H1 (cell line): ENCODE measurements at regions not wholly inside any gene's neighbourhood (a gene's known extent, or its start where the extent isn't known, plus 50 kb on each side); places are given as distances from the start of the nearest gene placed in this dataset.

Experiments
- CTCF ChIA-PET: fragments of 300-600 bp; sonication (Branson Sonifier 250); formaldehyde crosslinking; loops from one replicate; lab custom pipeline; 2021; ENCODE audit not compliant: partially characterized antibody; lab: Charles Lee
- POLR2A ChIA-PET: fragments of 300-600 bp; sonication (Branson Sonifier 250); formaldehyde crosslinking; loops from one replicate; lab custom pipeline; 2021; ENCODE audit warnings: inconsistent platforms; ENCODE audit not compliant: partially characterized antibody; lab: Charles Lee
- DNase-seq, 2 experiments: peaks; one replicate each; pipeline versions ENCODE4 v3.0.0 to v3.0.0-alpha.2; 2010 to 2022; ENCODE audit warnings: low spot score in 2 of 2, low read depth in 1 of 2, mixed read lengths in 1 of 2
- FAIRE-seq: peaks from 2 replicates; lab custom pipeline; 2011; peaks lifted over from hg19 to GRCh38; lab: Jason Lieb, UNC
- H2AFZ ChIP-seq: 2 replicates; pipeline ENCODE4 v1.8.1; 2012; ENCODE audit warnings: low read length, inconsistent platforms
- H2AK5ac ChIP-seq: 2 replicates; pipeline ENCODE4 v1.6.1; 2013; ENCODE audit warnings: low read depth, low read length
- H2BK120ac ChIP-seq: replicated peaks from 2 replicates; pipeline ENCODE3; 2013; ENCODE audit warnings: low read depth, low read length, inconsistent platforms
- H2BK12ac ChIP-seq: 2 replicates; pipeline ENCODE4 v1.6.1; 2013; ENCODE audit warnings: low read depth, low read length
- H2BK15ac ChIP-seq: 2 replicates; pipeline ENCODE4 v1.6.1; 2013; ENCODE audit warnings: low read length
- H2BK20ac ChIP-seq: 2 replicates; pipeline ENCODE4 v1.6.1; 2013; ENCODE audit warnings: low read length
- H2BK5ac ChIP-seq: 2 replicates; pipeline ENCODE4 v1.6.1; 2013; ENCODE audit warnings: low read depth, low read length
- H3K14ac ChIP-seq: 2 replicates; pipeline ENCODE4 v1.6.1; 2013; ENCODE audit warnings: inconsistent platforms; ENCODE audit not compliant: insufficient read length
- H3K18ac ChIP-seq: 2 replicates; pipeline ENCODE4 v1.6.1; 2013; ENCODE audit warnings: low read length; ENCODE audit errors: extremely low read depth
- H3K23ac ChIP-seq: 2 replicates; pipeline ENCODE4 v1.6.1; 2013; ENCODE audit warnings: inconsistent platforms; ENCODE audit not compliant: insufficient read length
- H3K23me2 ChIP-seq: 2 replicates; pipeline ENCODE4 v1.6.1; 2013; ENCODE audit warnings: low read depth, low read length
- H3K27ac ChIP-seq: 2 replicates; pipeline ENCODE4 v1.6.1; 2011; ENCODE audit warnings: low read depth, low read length, inconsistent platforms
- H3K27me3 ChIP-seq, 4 experiments: replicated peaks in 1 of 4; 1 replicate in 1 of 4; 2 replicates in 3 of 4; pipeline versions ENCODE4 v1.6.1 to v1.8.1; 2011 to 2013; ENCODE audit warnings: low read length in 3 of 4, mild to moderate bottlenecking in 3 of 4, inconsistent platforms in 2 of 4, mixed read lengths in 2 of 4, moderate library complexity in 1 of 4; ENCODE audit not compliant: control insufficient read depth in 3 of 4, insufficient read depth in 3 of 4; ENCODE audit errors: extremely low read depth in 1 of 4
- H3K36me3 ChIP-seq, 4 experiments: 2 replicates each; pipeline versions ENCODE4 v1.6.1 to v1.8.1; 2011 to 2013; ENCODE audit warnings: mild to moderate bottlenecking in 4 of 4, low read length in 3 of 4, moderate library complexity in 2 of 4, control low read depth in 1 of 4, inconsistent platforms in 1 of 4; ENCODE audit not compliant: insufficient read depth in 4 of 4, control insufficient read depth in 2 of 4
- H3K4ac ChIP-seq: replicated peaks from 2 replicates; pipeline ENCODE3; 2013; ENCODE audit warnings: low read length, low read depth, mixed read lengths, inconsistent platforms; ENCODE audit not compliant: insufficient read length
- H3K4me1 ChIP-seq, 4 experiments: replicated peaks in 1 of 4; 1 replicate in 1 of 4; 2 replicates in 3 of 4; pipeline versions ENCODE4 v1.6.1 to v1.8.1; 2011 to 2013; ENCODE audit warnings: low read length in 3 of 4, inconsistent platforms in 2 of 4, mixed read lengths in 1 of 4; ENCODE audit not compliant: insufficient read depth in 4 of 4, control insufficient read depth in 3 of 4
- H3K4me2 ChIP-seq, 2 experiments: 2 replicates each; pipeline versions ENCODE4 v1.6.1 to v1.8.1; 2011 to 2013; ENCODE audit warnings: low read depth in 2 of 2, low read length in 2 of 2, control low read depth in 1 of 2, inconsistent platforms in 1 of 2, mild to moderate bottlenecking in 1 of 2; ENCODE audit not compliant: insufficient read depth in 1 of 2
- H3K4me3 ChIP-seq, 4 experiments: fragments of 200-600, 300-600 bp in 1 of 4; sonication (generic), shearing (Covaris generic), sonication (Bioruptor Twin) in 1 of 4; 2 replicates each; pipeline versions ENCODE4 v1.5.1 to v1.8.1; 2011 to 2016; ENCODE audit warnings: low read length in 4 of 4, low read depth in 3 of 4, control low read depth in 2 of 4, inconsistent platforms in 2 of 4, mild to moderate bottlenecking in 2 of 4, mixed read lengths in 1 of 4, moderate library complexity in 1 of 4; ENCODE audit not compliant: insufficient read depth in 2 of 4; ENCODE audit errors: extremely low read depth in 1 of 4
- H3K56ac ChIP-seq: replicated peaks from 2 replicates; pipeline ENCODE3; 2013; ENCODE audit warnings: low read depth, mild to moderate bottlenecking, mixed read lengths, low read length, inconsistent platforms; ENCODE audit not compliant: insufficient read length
- H3K79me1 ChIP-seq: 2 replicates; pipeline ENCODE4 v1.6.1; 2013; ENCODE audit warnings: low read depth, low read length, control low read depth
- H3K79me2 ChIP-seq, 2 experiments: 2 replicates each; pipeline versions ENCODE4 v1.6.1 to v1.8.1; 2012 to 2013; ENCODE audit warnings: low read length in 2 of 2, mild to moderate bottlenecking in 2 of 2, inconsistent platforms in 1 of 2; ENCODE audit not compliant: insufficient read depth in 2 of 2, control insufficient read depth in 1 of 2
- H3K9ac ChIP-seq, 4 experiments: replicated peaks in 1 of 4; 1 replicate in 1 of 4; 2 replicates in 3 of 4; pipeline versions ENCODE4 v1.6.1 to v1.8.1; 2011 to 2013; ENCODE audit warnings: low read depth in 3 of 4, low read length in 3 of 4, control low read depth in 2 of 4, mild to moderate bottlenecking in 2 of 4, moderate library complexity in 2 of 4, inconsistent platforms in 1 of 4; ENCODE audit errors: extremely low read depth in 1 of 4
- H3K9me3 ChIP-seq, 2 experiments: 2 replicates each; pipeline versions ENCODE4 v1.6.1 to v1.8.1; 2012 to 2013; ENCODE audit warnings: mild to moderate bottlenecking in 2 of 2, moderate library complexity in 2 of 2, control low read depth in 1 of 2, inconsistent platforms in 1 of 2, low read depth in 1 of 2, low read length in 1 of 2, mixed read lengths in 1 of 2; ENCODE audit not compliant: insufficient read depth in 2 of 2
- H4K20me1 ChIP-seq, 2 experiments: replicated peaks in 1 of 2; 2 replicates each; pipeline versions ENCODE3 to v1.8.1; 2011 to 2013; ENCODE audit warnings: inconsistent platforms in 2 of 2, low read length in 2 of 2, mild to moderate bottlenecking in 1 of 2; ENCODE audit not compliant: insufficient read depth in 2 of 2, control insufficient read depth in 1 of 2
- H4K5ac ChIP-seq: 2 replicates; pipeline ENCODE4 v1.6.1; 2013; ENCODE audit warnings: low read length, low read depth, mixed read lengths, inconsistent platforms; ENCODE audit not compliant: insufficient read length
- H4K8ac ChIP-seq: 2 replicates; pipeline ENCODE4 v1.8.0; 2013; ENCODE audit warnings: mild to moderate bottlenecking, moderate library complexity, low read length, inconsistent platforms; ENCODE audit not compliant: insufficient read depth; ENCODE audit errors: extremely low read depth
- H4K91ac ChIP-seq: replicated peaks from 2 replicates; pipeline ENCODE3; 2013; ENCODE audit warnings: low read length, mixed read lengths, inconsistent platforms; ENCODE audit not compliant: insufficient read length
- BRCA1 ChIP-seq: IDR thresholded peaks from 2 replicates; pipeline ENCODE4 v1.6.1; 2012; ENCODE audit warnings: low read depth, low read length, improper control_type of control experiment
- GABPA ChIP-seq: IDR thresholded peaks from 2 replicates; pipeline ENCODE4 v1.6.1; 2011; ENCODE audit warnings: mild to moderate bottlenecking, low read length, moderate library complexity, borderline replicate concordance; ENCODE audit not compliant: insufficient read depth
- GTF2F1 ChIP-seq: IDR thresholded peaks from 2 replicates; pipeline ENCODE4 v1.6.1; 2012; ENCODE audit warnings: low read depth, low read length, improper control_type of control experiment, borderline replicate concordance
- KDM1A ChIP-seq: fragments of 200-600, 300-600 bp; sonication (generic); IDR thresholded peaks from 2 replicates; pipeline ENCODE4 v1.7.1; 2016; ENCODE audit warnings: mild to moderate bottlenecking, low read length, borderline replicate concordance
- KDM4A ChIP-seq: IDR thresholded peaks from one replicate; pipeline ENCODE4 v1.7.1; 2012; ENCODE audit warnings: low read depth, mild to moderate bottlenecking, moderate library complexity, low read length, inconsistent platforms; ENCODE audit not compliant: severe bottlenecking
- NANOG ChIP-seq: IDR thresholded peaks from 2 replicates; pipeline ENCODE4 v1.6.1; 2011; ENCODE audit warnings: low read length, low read depth, mild to moderate bottlenecking, inconsistent platforms; ENCODE audit not compliant: insufficient read depth, poor library complexity, severe bottlenecking
- POLR2AphosphoS5 ChIP-seq: IDR thresholded peaks from 2 replicates; pipeline ENCODE4 v1.6.1; 2011; ENCODE audit warnings: low read depth, low read length
- SIN3A ChIP-seq, 2 experiments: IDR thresholded peaks in 1 of 2; conservative IDR thresholded peaks in 1 of 2; 2 replicates each; pipeline ENCODE4 v1.6.1; 2011 to 2012; ENCODE audit warnings: low read length in 2 of 2, improper control_type of control experiment in 1 of 2, low read depth in 1 of 2, mild to moderate bottlenecking in 1 of 2
- SIRT6 ChIP-seq: IDR thresholded peaks from one replicate; pipeline ENCODE4 v1.7.1; 2012; ENCODE audit warnings: low read length, inconsistent platforms
- SIX5 ChIP-seq: IDR thresholded peaks from 2 replicates; pipeline ENCODE4 v1.6.1; 2011; ENCODE audit warnings: mild to moderate bottlenecking, low read depth, low read length
- SP2 ChIP-seq: IDR thresholded peaks from 2 replicates; pipeline ENCODE4 v1.6.1; 2012; ENCODE audit warnings: mild to moderate bottlenecking, low read length, inconsistent platforms
- TBP ChIP-seq: IDR thresholded peaks from 2 replicates; pipeline ENCODE4 v1.6.1; 2011; ENCODE audit warnings: low read depth, low read length, improper control_type of control experiment
- YY1 ChIP-seq: IDR thresholded peaks from 2 replicates; pipeline ENCODE4 v1.6.1; 2011; ENCODE audit warnings: low read depth, mild to moderate bottlenecking, low read length
- WGBS, 2 experiments: shearing (Covaris generic) in 1 of 2; methylation state at CpG; one replicate each; pipeline versions ENCODE4 v1.1.6 to v1.1.7; 2013 to 2015; ENCODE audit warnings: low lambda C conversion rate in 2 of 2, mixed read lengths in 2 of 2, inconsistent platforms in 1 of 2, low coverage in 1 of 2, missing lambda C conversion rate in 1 of 2; ENCODE audit not compliant: insufficient replicate concordance in 2 of 2, insufficient coverage in 1 of 2, insufficient read length in 1 of 2; ENCODE audit errors: extremely low coverage in 1 of 2, missing lambda C conversion rate in 1 of 2; 5-methylcytosine and 5-hydroxymethylcytosine counted together

DNA sequence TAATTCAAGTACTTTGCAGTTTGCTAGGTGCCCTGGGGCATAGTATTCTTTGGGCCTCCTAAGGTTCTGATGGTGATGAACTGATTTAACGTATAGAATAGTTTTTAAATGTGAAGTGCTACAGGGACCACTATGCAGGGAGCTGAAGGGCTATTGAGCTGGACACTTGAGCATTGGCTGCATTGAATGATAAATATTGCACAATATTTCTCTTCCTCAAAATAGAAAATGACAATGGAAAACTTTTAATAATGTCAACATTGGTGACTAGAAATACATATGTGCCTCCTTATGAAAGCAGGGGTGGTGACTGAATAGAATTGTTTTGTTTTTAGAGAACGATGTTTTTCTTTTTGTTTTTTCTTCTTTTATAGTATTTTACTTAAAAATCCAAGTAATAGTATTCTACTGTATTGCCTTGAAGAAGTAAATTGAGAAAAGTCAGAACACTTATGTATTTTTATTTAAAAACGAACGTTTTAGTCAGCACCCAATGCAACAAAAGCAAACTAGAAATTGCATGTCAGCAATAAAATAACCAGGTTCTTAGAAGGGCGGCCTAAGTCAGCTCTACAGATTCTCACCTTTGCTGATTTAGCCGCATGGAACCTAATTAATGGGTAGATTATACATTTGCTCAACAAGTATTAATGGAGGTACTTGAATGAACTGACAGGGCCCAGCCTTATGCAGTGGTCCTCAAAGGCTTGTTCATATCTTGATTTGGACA lies 244.0 kb upstream of the KLF6 start:
- Histone ChIP-seq H2AK5ac (no peak overlapping the region), H3K36me3 (no peaks in the 10 kb centered on the region), H3K4me3 (no peak overlapping the region), H3K4me1 (no peaks in the 10 kb centered on the region), H2BK12ac (no peak overlapping the region), H3K9me3 (no peaks in the 10 kb centered on the region), H4K91ac (no peak overlapping the region), H3K23ac (no peak overlapping the region), H3K79me1 (no peaks in the 10 kb centered on the region), H2BK15ac (no peak overlapping the region), H2BK5ac (no peak overlapping the region), H3K27me3 (no peaks in the 10 kb centered on the region), H3K79me2 (no peaks in the 10 kb centered on the region), H3K9ac (no peak overlapping the region), H2AFZ (no peak overlapping the region), H2BK120ac (no peak overlapping the region), H4K5ac (no peak overlapping the region), H3K56ac (no peak overlapping the region), H4K20me1 (no peaks in the 10 kb centered on the region), H3K4me2 (no peak overlapping the region), H3K27ac (no peak overlapping the region)
- TF ChIP-seq GTF2F1 = no peak
- TF ChIP-seq GABPA = no peak
- no peak for TF ChIP-seq SP2
- TF ChIP-seq YY1 = no peak
- no peak for TF ChIP-seq KDM4A
- TF ChIP-seq SIRT6 = no peak
- TF ChIP-seq SIN3A (conservative IDR thresholded peaks at IDR 0.05 in 1 of 2, IDR thresholded peaks at IDR 0.05 in 1 of 2; ENCODE audit: low read depth in 1 of 2, low read length in 2 of 2) = no peak
- no peak for TF ChIP-seq POLR2AphosphoS5
- TF ChIP-seq BRCA1 = no peak
- TF ChIP-seq KDM1A = no peak
- TF ChIP-seq SIX5 = no peak
- TF ChIP-seq TBP = no peak
- TF ChIP-seq NANOG = no peak
- TF ChIP-seq, all 59 proteins: peak for 0
- H2BK20ac ChIP-seq = no peak overlapping the region
- no peak overlapping the region for H3K14ac ChIP-seq
- ChIA-PET CTCF (no interaction called here), POLR2A (no interaction called here)
- DNase-seq (no peak), FAIRE-seq (no peak)
- no peak overlapping the region for H3K18ac ChIP-seq
- WGBS, 2 experiments = 94% methylated on average over 6 of the region's 6 CpGs; no CpG with 5 or more reads in 1 of the 2 experiments
- H4K8ac ChIP-seq = no peak overlapping the region
- no peak overlapping the region for H3K4ac ChIP-seq
- H3K23me2 ChIP-seq = no peaks in the 10 kb centered on the region
